Adipocyte (in vitro differentiated cells): ENCODE measurements at regions not wholly inside any gene's neighbourhood (a gene's known extent, or its start where the extent isn't known, plus 50 kb on each side); places are given as distances from the start of the nearest gene placed in this dataset.
"Not testable (repeated sequence)": the region's sequence is repeated elsewhere in the genome, so short reads cannot be mapped to it uniquely, and the experiment has no call there.

Experiments
- DNase-seq: peaks from one replicate; pipeline ENCODE4 v3.0.0-alpha.2; 2015; ENCODE audit warnings: low read depth
- H3K27me3 ChIP-seq: replicated peaks from 2 replicates; pipeline ENCODE4 v1.7.0; 2013; ENCODE audit warnings: mild to moderate bottlenecking, low read length, moderate library complexity; ENCODE audit not compliant: control insufficient read depth, insufficient read depth
- H3K36me3 ChIP-seq: 2 replicates; pipeline ENCODE4 v1.7.0; 2013; ENCODE audit warnings: low read length, mild to moderate bottlenecking, moderate library complexity; ENCODE audit not compliant: control insufficient read depth, insufficient read depth, severe bottlenecking
- H3K4me1 ChIP-seq: 2 replicates; pipeline ENCODE4 v1.7.0; 2013; ENCODE audit warnings: mild to moderate bottlenecking, low read length, moderate library complexity; ENCODE audit not compliant: control insufficient read depth, insufficient read depth
- H3K4me3 ChIP-seq: 2 replicates; pipeline ENCODE4 v1.7.0; 2013; ENCODE audit warnings: mild to moderate bottlenecking, low read length, moderate library complexity
- H3K9ac ChIP-seq: 2 replicates; pipeline ENCODE4 v1.7.0; 2013; ENCODE audit warnings: mild to moderate bottlenecking, low read length, moderate library complexity
- H3K9me3 ChIP-seq: 2 replicates; pipeline ENCODE4 v1.7.0; 2013; ENCODE audit warnings: mild to moderate bottlenecking, low read length, moderate library complexity; ENCODE audit not compliant: control insufficient read depth

- no peaks in the 10 kb centered on the region for H3K4me1 ChIP-seq
- H3K9ac ChIP-seq = no peak overlapping the region
Observed at GRCh38 chr2:136297994-136298393, 180.0 kb upstream of the CXCR4 start.

GRCh38 chr2:136297312-136297711 lies 179.4 kb upstream of the CXCR4 start:
- H3K9me3 ChIP-seq = no peaks in the 10 kb centered on the region
- H3K9ac ChIP-seq = no peak overlapping the region
- H3K4me1 ChIP-seq = no peaks in the 10 kb centered on the region
- no peaks in the 10 kb centered on the region for H3K36me3 ChIP-seq
- H3K4me3 ChIP-seq = no peak overlapping the region
- no peaks in the 10 kb centered on the region for H3K27me3 ChIP-seq
- no peak for DNase-seq

More at GRCh38 chr2:136297994-136298393, 180.0 kb upstream of the CXCR4 start:
- Histone ChIP-seq H3K36me3 (no peaks in the 10 kb centered on the region), H3K4me3 (no peak overlapping the region), H3K27me3 (peaks cover 3% of the 10 kb centered on the region), H3K9me3 (no peaks in the 10 kb centered on the region)
- DNase-seq = no peak

DNA sequence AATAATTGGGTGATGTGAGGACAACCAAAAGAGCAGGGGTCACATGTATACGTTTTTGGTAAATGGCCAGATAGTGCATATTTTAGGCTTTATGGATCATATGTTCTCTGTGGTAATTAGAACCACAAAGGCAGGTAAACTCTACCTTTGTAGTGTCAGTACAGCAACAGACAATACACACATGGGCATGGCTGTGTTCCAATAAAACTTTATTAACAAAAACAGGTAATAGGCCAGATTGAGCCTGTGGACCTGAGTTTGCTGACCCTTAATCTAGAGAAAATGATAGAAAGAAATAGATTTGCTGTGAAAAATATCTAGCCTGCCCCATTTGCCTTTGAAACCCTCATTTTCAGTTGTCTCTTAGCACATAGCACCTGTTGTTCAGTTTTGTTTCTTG lies 177.2 kb upstream of the CXCR4 start:
- H3K27me3 ChIP-seq = no peaks in the 10 kb centered on the region
- H3K9me3 ChIP-seq = peaks cover 10% of the 10 kb centered on the region
- no peak overlapping the region for H3K4me3 ChIP-seq
- no peaks in the 10 kb centered on the region for H3K36me3 ChIP-seq
- no peak for DNase-seq
- H3K9ac ChIP-seq = no peak overlapping the region
- no peaks in the 10 kb centered on the region for H3K4me1 ChIP-seq

DNA sequence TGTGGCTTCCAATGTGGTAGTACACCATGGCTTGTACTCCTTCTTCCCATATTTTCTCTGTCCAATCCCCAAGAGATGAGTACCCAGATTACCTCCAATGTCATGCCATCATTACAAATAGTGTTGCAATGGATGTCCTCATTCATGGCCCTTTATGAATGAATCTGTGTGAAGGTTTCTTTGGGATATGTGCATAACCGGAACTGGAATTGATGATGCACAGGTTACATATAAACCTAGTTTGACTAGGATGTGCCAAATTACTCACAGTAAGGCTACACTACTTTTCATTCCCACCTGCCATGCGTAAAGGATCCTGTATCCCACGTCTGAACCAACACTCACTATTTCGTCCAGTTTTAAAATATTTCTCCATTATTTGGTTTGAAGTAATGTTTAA lies 173.9 kb upstream of the CXCR4 start:
- DNase-seq = no peak
- Histone ChIP-seq H3K27me3 (no peaks in the 10 kb centered on the region), H3K36me3 (no peaks in the 10 kb centered on the region), H3K4me3 (no peak overlapping the region), H3K4me1 (no peaks in the 10 kb centered on the region), H3K9me3 (peaks cover 10% of the 10 kb centered on the region), H3K9ac (no peak overlapping the region)

DNA sequence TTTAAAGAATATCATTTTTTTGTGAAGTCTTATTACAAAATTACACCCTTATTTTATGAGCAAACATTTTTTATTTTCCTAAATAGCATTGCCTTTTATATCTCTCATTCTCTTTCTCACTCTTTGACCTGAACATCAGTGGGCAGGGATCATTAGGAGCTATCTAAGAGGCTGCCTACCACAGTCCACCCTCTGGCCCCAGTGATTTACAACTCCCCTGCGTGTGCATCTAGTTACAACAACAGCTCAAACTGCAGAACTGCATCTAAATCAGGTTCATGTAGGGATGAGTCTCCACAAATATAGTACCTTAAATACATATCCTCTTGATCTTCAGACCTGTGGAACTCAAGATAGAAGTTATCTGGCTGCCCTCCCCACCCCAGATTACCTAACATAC lies 172.4 kb upstream of the CXCR4 start:
- Histone ChIP-seq H3K4me1 (no peaks in the 10 kb centered on the region), H3K27me3 (no peaks in the 10 kb centered on the region), H3K4me3 (no peak overlapping the region), H3K9ac (no peak overlapping the region), H3K36me3 (no peaks in the 10 kb centered on the region), H3K9me3 (peaks cover 10% of the 10 kb centered on the region)
- DNase-seq = no peak

DNA sequence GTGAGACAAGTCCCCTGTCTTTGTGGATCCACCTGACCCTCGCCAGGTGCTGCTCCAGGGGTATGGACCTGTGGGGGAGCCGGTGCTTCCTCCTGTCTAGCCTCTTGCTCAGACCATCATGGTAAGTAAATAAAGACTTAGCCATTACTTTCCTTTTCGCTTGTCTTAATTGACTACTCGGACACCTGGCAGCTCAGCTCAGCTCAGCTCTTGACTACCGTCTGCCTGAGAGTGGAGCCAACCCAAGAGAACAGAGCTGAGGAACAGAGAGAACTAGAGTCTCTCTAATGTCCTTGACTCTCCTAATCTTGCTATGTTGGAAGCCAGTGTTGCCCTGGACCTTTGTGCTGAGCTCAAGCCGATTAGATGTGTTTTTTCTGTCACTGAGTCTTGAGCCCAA lies 170.3 kb upstream of the CXCR4 start:
- H3K9ac ChIP-seq = no peak overlapping the region
- no peaks in the 10 kb centered on the region for H3K36me3 ChIP-seq
- DNase-seq = no peak
- H3K4me3 ChIP-seq = no peak overlapping the region
- H3K27me3 ChIP-seq = no peaks in the 10 kb centered on the region
- H3K9me3 ChIP-seq = peaks cover 10% of the 10 kb centered on the region
- H3K4me1 ChIP-seq = no peaks in the 10 kb centered on the region

- Histone ChIP-seq H3K9me3 (peaks cover 8% of the 10 kb centered on the region), H3K4me3 (no peak overlapping the region), H3K9ac (no peak overlapping the region), H3K36me3 (no peaks in the 10 kb centered on the region), H3K27me3 (peaks cover 5% of the 10 kb centered on the region), H3K4me1 (no peaks in the 10 kb centered on the region)
- no peak for DNase-seq
Observed at GRCh38 chr2:136286423-136286822, 168.5 kb upstream of the CXCR4 start.

DNA sequence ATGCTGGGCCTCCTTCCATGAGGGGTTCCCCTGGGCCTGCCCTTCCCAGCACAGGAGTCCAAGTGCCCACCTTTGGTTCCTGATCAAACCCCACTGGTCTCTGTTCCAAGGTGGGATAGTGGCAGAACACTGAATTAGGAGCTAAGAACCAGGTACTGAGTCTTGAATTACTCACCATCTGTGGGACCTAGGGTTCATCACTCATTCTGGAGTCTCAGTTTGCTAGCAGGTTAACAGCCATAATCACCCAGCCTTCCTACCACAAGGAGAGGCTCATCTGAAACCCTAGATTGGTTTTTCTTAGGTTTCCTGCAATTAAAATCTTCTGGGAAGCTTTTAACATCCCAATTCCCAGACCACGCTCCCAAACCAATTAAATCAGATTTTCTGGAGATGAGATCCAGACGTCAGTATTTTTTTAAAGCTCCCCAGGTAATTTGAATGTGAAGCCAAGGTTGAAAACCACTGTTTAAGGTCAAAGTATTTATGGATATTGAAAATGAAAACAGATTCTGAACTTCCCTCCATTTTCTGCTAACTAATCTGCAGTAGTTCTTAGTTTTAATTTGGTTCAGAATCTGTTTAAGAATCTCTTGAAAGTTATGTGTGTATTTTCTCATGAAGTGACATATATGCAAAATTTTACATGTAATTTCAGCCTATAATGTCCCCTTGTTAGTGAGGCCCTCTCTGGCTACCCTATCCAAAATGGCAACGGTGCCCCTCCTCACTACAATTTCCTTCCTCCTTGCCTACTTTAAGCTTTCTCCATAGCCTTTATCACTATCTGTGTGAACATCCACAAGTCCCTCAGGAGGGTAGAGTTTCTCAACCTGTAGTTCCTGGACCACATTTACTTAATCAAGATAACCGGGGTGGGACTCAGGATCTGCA lies 166.5 kb upstream of the CXCR4 start:
- Histone ChIP-seq H3K27me3 (peaks cover 5% of the 10 kb centered on the region), H3K9me3 (no peaks in the 10 kb centered on the region), H3K36me3 (no peaks in the 10 kb centered on the region)

DNA sequence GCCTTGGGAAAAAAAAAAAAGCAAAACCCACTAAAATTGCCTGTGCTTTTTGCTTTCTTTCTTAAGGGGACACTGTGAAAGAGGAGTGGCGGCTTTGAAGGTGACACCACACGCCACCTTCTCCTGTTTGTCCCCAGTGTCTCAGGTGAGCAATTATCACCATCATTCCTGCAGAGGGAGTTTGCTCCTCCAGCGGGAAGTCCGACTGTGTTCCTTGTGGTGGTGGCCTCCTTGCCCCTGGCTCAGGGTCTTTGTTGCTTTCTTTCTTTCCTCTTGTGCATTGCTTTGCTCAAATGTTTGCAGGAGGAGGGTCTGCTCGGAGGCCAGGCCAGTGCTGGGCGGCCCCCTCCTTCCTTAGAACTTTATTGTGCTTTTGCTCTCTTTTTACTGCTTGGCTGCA lies 164.3 kb upstream of the CXCR4 start:
- H3K27me3 ChIP-seq = peaks cover 5% of the 10 kb centered on the region
- no peaks in the 10 kb centered on the region for H3K9me3 ChIP-seq
- H3K4me3 ChIP-seq = no peak overlapping the region
- no peak for DNase-seq
- no peaks in the 10 kb centered on the region for H3K36me3 ChIP-seq
- no peak overlapping the region for H3K9ac ChIP-seq
- H3K4me1 ChIP-seq = no peaks in the 10 kb centered on the region

More for the DNA sequence above, 166.5 kb upstream of the CXCR4 start:
- Histone ChIP-seq H3K4me1 (no peaks in the 10 kb centered on the region), H3K9ac (no peak overlapping the region), H3K4me3 (no peak overlapping the region)
- no peak for DNase-seq

- no peak for DNase-seq
- Histone ChIP-seq H3K4me1 (no peaks in the 10 kb centered on the region), H3K9ac (no peak overlapping the region), H3K27me3 (peaks cover 5% of the 10 kb centered on the region), H3K9me3 (no peaks in the 10 kb centered on the region), H3K4me3 (no peak overlapping the region), H3K36me3 (no peaks in the 10 kb centered on the region)
Observed at GRCh38 chr2:136281281-136282114, 163.5 kb upstream of the CXCR4 start.

DNA sequence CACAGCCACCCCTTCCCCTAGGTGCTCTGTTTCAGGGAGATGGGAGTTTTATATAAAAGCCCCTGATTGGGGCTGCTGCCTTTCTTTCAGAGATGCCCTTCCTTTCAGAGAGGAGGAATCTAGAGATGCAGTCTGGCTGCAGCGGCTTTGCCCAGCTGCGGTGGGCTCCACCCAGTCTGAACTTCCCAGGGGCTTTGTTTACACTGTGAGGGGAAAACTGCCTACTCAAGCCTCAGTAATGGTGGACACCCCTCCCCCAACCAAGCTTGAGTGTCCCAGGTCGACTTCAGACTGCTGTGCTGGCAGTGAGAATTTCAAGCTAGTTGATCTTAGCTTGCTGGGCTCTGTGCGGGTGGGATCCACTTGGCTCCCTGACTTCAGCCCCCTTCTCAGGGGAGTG lies 148.4 kb upstream of the CXCR4 start:
- not testable (repeated sequence) for H3K36me3 ChIP-seq, H3K27me3 ChIP-seq, H3K9ac ChIP-seq, DNase-seq, H3K4me1 ChIP-seq, H3K4me3 ChIP-seq
- peaks cover 13% of the 10 kb centered on the region for H3K9me3 ChIP-seq
